ENCODE measurements at regions not wholly inside any gene's neighbourhood (a gene's known extent, or its start where the extent isn't known, plus 50 kb on each side); places are given as distances from the start of the nearest gene placed in this dataset.

GRCh38 chr10:29734640-29734961 lies 99.8 kb upstream of the SVIL start:
- Histone ChIP-seq H3K27me3 (ENCODE audit: control insufficient read depth in 2 of 2, insufficient read depth in 2 of 2, low read length in 2 of 2) (no peaks in the 10 kb centered on the region), H3K79me2 (ENCODE audit: control insufficient read depth, insufficient read depth, low read length) (peaks cover 45% of the 10 kb centered on the region), H3K9me1 (replicated peaks; ENCODE audit: control insufficient read depth, extremely low read depth, insufficient read depth, low read length) (no peaks in the 10 kb centered on the region), H4K20me1 (replicated peaks; ENCODE audit: control insufficient read depth, extremely low read depth, insufficient read depth, low read length) (no peaks in the 10 kb centered on the region), H3K4me3 (replicated peaks in 1 of 3; ENCODE audit: insufficient read depth in 1 of 3, low read depth in 1 of 3, low read length in 3 of 3) (peak overlapping the region; percentile 69 to 88 (median 82)), H2AFZ (ENCODE audit: low read depth, low read length) (no peak overlapping the region), H3K9me3 (replicated peaks; ENCODE audit: control insufficient read depth, insufficient read depth, low read length) (no peaks in the 10 kb centered on the region), H3K4me2 (ENCODE audit: insufficient read depth, low read length) (peak overlapping the region; percentile 55), H3K36me3 (ENCODE audit: control insufficient read depth in 2 of 2, extremely low read depth in 1 of 2, insufficient read depth in 2 of 2, low read length in 2 of 2) (no peaks in the 10 kb centered on the region), H3K4me1 (ENCODE audit: control insufficient read depth, extremely low read depth, insufficient read depth, low read length) (peaks cover 15% of the 10 kb centered on the region), H3K9ac (replicated peaks; ENCODE audit: extremely low read depth, insufficient read depth, low read length) (peak overlapping the region; percentile 83), H3K27ac (ENCODE audit: insufficient read depth, low read depth, low read length) (no peak overlapping the region)
- FAIRE-seq = peak; percentile 52
- dilution Hi-C loops (cut with MboI; ENCODE audit: extremely low pct_ligation_motif_present, low sequenced_read_pairs) = no loop called here
- BruUV-seq (replicated peaks) = TSS peak; percentile 23
- TF ChIP-seq JUN (IDR thresholded peaks at IDR 0.05; ENCODE audit: borderline replicate concordance, insufficient read depth, insufficient read length, low read depth) (no peak), GATA2 (IDR thresholded peaks at IDR 0.05; ENCODE audit: insufficient read depth, insufficient read length, low read depth, low read length) (no peak), MYC (IDR thresholded peaks at IDR 0.05; ENCODE audit: low read depth, low read length) (no peak), POLR2AphosphoS5 (IDR thresholded peaks at IDR 0.05; ENCODE audit: insufficient read depth, low read depth, low read length) (no peak), EZH2 (IDR thresholded peaks at IDR 0.05; ENCODE audit: borderline replicate concordance, low read depth, low read length, severe bottlenecking) (no peak)
- POLR2A ChIA-PET = interaction anchor here (0.6 kb wide), 1 partner anchor 22 kb away, joined by 4 read pairs; no protein-coding TSS in a partner anchor
- CTCF ChIA-PET = interaction anchor here (0.8 to 3.2 kb wide), 15 partner anchors 8 to 268 kb away, joined by 3 to 28 read pairs (median 6); no protein-coding TSS in a partner anchor
- intact Hi-C loops (cut with micrococcal nuclease) = loop anchor here (2.0 to 10.0 kb wide), 2 partner anchors 66 to 180 kb away; no protein-coding TSS in a partner anchor
- DNase-seq (ENCODE audit: low read depth, low spot score) = peak; percentile 42

GRCh38 chr10:29733323-29733722 lies 98.6 kb upstream of the SVIL start:
- no peak overlapping the region for H3K4me3 ChIP-seq (replicated peaks in 1 of 3; ENCODE audit: insufficient read depth in 1 of 3, low read depth in 1 of 3, low read length in 3 of 3)
- no peak overlapping the region for H3K4me2 ChIP-seq (ENCODE audit: insufficient read depth, low read length)
- H3K27me3 ChIP-seq (ENCODE audit: control insufficient read depth in 2 of 2, insufficient read depth in 2 of 2, low read length in 2 of 2) = no peaks in the 10 kb centered on the region
- H3K9ac ChIP-seq (replicated peaks; ENCODE audit: extremely low read depth, insufficient read depth, low read length) = no peak overlapping the region
- ChIA-PET POLR2A (no interaction called here), CTCF (interaction anchor here (0.9 to 1.9 kb wide), 5 partner anchors 9 to 125 kb away, joined by 3 to 8 read pairs (median 6); no protein-coding TSS in a partner anchor)
- H3K4me1 ChIP-seq (ENCODE audit: control insufficient read depth, extremely low read depth, insufficient read depth, low read length) = peaks cover 18% of the 10 kb centered on the region
- no peak for DNase-seq (ENCODE audit: low read depth, low spot score)
- TF ChIP-seq POLR2A (IDR thresholded peaks at IDR 0.05; ENCODE audit: low read depth, low read length) = no peak
- TF ChIP-seq EZH2 (IDR thresholded peaks at IDR 0.05; ENCODE audit: borderline replicate concordance, low read depth, low read length, severe bottlenecking) = no peak
- no peak for TF ChIP-seq POLR2AphosphoS5 (IDR thresholded peaks at IDR 0.05; ENCODE audit: insufficient read depth, low read depth, low read length)
- no peak for TF ChIP-seq JUN (IDR thresholded peaks at IDR 0.05; ENCODE audit: borderline replicate concordance, insufficient read depth, insufficient read length, low read depth)
- TF ChIP-seq CTCF (IDR thresholded peaks at IDR 0.05; ENCODE audit: extremely low read depth in 1 of 2, insufficient read depth in 1 of 2, low read depth in 1 of 2, low read length in 2 of 2) = no peak
- no peak for TF ChIP-seq MYC (IDR thresholded peaks at IDR 0.05; ENCODE audit: low read depth, low read length)
- no peak for TF ChIP-seq FOS (IDR thresholded peaks at IDR 0.05; ENCODE audit: borderline replicate concordance, insufficient read depth, low read length)
- TF ChIP-seq MAX (IDR thresholded peaks at IDR 0.05; ENCODE audit: insufficient read depth, insufficient read length) = no peak
- TF ChIP-seq GATA2 (IDR thresholded peaks at IDR 0.05; ENCODE audit: insufficient read depth, insufficient read length, low read depth, low read length) = no peak
- FAIRE-seq = no peak
- dilution Hi-C loops (cut with MboI; ENCODE audit: extremely low pct_ligation_motif_present, low sequenced_read_pairs) = no loop called here
- no peaks in the 10 kb centered on the region for H3K9me1 ChIP-seq (replicated peaks; ENCODE audit: control insufficient read depth, extremely low read depth, insufficient read depth, low read length)
- H3K36me3 ChIP-seq (ENCODE audit: control insufficient read depth in 2 of 2, extremely low read depth in 1 of 2, insufficient read depth in 2 of 2, low read length in 2 of 2) = no peaks in the 10 kb centered on the region
- no peak overlapping the region for H3K27ac ChIP-seq (ENCODE audit: insufficient read depth, low read depth, low read length)
- H3K79me2 ChIP-seq (ENCODE audit: control insufficient read depth, insufficient read depth, low read length) = peaks cover 54% of the 10 kb centered on the region
- H2AFZ ChIP-seq (ENCODE audit: low read depth, low read length) = no peak overlapping the region
- H4K20me1 ChIP-seq (replicated peaks; ENCODE audit: control insufficient read depth, extremely low read depth, insufficient read depth, low read length) = no peaks in the 10 kb centered on the region
- H3K9me3 ChIP-seq (replicated peaks; ENCODE audit: control insufficient read depth, insufficient read depth, low read length) = no peaks in the 10 kb centered on the region
- intact Hi-C loops (cut with micrococcal nuclease) = loop anchor here (10.0 kb wide), 1 partner anchor 179 kb away; no protein-coding TSS in a partner anchor
- no TSS peak for BruUV-seq (replicated peaks)

Measured in endothelial cell of umbilical vein (primary cell).